HG03280 (cell line): ENCODE measurements at regions not wholly inside any gene's neighbourhood (a gene's known extent, or its start where the extent isn't known, plus 50 kb on each side); places are given as distances from the start of the nearest gene placed in this dataset.
A peak's percentile ranks its signal among the peaks of the same experiment; 100 is the strongest.
"Not testable (repeated sequence)": the region's sequence is repeated elsewhere in the genome, so short reads cannot be mapped to it uniquely, and the experiment has no call there.

Experiments
- ATAC-seq: cut with Tn5 transposase; IDR thresholded peaks from one replicate; pipeline ENCODE4 v1.9.1; 2021; ENCODE audit warnings: mild to moderate bottlenecking, moderate library complexity; ENCODE audit not compliant: unreplicated experiment

DNA sequence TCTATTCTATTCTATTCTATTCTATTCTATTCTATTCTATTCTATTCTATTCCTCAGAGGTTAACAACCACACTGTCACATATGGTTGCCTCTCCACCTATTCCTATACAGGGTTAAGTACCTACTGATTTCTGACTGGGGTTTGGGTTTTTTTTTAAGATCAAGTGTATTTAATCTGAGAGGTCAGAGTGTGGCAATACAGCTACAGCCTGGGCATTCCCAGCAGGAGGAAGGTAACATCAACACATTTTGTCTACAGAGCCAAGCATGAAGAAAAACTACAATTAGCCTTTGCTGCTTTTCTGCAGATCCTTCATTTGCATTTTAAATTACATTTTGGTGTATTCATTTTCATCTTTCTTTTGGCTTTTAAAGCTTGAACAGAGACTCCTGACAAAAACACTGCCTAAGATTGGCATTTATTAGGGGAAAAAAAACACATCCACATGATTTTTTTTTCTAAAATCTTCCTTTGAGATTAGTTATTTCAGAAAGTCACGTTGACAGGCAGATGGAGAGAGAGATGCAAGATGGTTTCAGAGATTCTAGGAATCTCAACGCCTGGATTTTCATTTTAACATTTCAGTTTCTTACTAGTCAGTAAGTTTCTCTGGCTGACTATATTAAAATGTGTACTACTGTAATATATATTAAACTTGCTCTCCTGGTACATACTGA is 255.9 kb upstream of the TET2 start:
- no peak for ATAC-seq

DNA sequence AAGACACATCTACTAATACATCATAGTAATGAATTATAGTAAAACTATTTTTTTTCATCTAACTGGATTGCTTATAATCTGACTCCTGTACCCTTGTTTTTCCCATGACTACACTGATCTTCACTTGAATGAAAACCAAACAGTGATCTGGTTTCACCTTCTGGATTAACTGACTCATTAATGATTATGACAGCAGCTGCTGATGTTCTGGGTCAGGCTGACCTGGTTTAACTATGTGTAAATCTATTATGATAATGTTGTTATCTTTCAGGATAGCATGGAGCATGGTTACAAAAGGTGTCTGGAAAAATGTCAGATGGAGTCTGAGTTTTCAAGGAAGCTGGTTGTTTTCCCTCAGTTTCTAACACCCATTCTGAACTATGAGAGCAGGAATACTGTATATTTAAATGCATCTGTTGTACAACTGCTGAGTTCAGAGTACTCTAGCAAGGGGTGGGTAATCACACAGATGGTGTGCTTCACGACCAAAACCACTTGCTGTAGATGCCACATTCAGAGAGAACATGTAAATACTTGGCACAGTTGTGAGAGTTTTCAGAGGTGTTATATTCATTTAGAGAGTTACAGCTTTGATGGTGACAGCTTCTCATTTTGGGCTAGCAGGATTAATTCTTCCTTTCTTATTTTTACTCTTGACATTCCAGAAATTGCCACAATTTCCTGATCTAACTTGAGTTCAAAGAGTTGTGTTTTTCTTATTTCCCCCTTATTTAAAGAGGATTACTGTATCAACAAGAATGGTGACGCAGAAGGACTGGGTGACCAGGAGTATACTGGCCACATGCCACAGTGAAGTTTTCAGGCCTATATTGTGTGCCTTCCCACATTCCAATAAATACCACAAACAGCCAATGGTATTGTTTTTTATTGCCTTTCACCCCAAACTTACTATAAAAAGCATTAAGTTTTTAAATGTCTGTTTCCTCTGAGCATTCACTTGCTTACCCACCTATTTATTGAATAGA is 249.7 kb upstream of the TET2 start:
- ATAC-seq = peak; percentile 65

DNA sequence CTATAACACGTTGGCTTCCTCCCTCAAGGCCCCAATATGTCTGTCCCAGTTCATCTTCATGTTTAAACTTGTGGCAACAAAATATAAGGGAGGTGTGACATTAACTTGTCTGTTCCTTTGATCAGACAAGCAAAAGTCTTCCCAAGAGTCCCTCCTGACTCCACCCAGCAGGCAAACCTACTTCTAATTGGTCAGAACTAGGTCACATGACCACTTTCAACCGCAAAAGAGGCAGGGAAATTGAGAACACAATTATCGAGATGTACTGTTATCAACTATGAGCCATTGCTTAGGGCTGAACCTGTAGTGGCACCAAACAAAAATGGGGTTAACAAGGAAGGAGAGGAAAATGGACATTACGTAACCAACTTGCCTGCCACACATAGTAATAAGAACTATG is 246.8 kb upstream of the TET2 start:
- no peak for ATAC-seq

DNA sequence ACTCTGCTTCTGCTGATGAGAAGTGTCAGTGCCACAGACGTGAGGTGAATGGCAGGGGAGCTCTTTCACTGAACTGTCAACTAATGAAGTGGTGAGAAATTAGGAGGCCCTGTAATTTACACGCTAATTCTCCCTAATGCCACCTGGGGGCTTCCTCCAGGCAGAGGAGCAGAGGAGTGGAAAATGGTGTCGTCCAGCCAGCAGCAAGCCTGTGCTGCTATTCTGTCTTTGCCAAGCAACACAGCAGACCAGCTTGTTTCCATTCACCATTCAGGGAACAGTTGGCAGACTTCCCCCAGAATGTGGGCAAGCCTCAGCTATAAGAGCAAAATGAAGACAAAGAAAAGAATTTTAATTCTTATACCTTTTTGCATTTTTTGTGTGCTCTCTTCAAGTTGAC is 245.2 kb upstream of the TET2 start:
- no peak for ATAC-seq

DNA sequence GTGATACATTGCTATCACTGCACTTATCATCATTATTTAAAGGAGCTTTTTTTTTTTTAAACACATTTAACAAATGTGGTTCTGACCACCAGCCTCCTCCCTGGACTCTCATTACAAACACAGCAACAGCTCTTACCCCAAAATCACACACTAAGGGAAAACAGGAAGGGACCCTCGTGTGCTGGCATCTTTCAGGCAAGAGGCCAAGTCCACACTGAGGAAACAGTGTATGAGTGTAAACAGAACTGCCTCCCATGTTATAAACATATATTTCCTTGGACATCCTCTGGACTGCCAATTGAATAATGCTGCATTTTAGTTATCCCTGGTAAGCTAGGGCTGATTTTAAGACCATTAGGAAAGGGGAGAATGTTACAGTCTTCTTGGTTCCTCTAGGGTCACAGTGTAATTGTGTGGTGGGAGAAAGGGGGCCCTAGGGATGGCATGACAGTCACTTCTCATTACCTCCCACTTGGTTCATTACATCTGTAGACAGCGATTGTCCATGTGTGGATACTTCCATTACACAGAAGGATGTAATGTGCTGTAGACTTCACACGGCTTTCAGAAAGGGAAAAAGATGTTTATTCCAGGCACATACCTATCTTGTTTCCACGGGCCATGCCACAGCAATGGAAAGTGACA is 244.6 kb upstream of the TET2 start:
- ATAC-seq = no peak

DNA sequence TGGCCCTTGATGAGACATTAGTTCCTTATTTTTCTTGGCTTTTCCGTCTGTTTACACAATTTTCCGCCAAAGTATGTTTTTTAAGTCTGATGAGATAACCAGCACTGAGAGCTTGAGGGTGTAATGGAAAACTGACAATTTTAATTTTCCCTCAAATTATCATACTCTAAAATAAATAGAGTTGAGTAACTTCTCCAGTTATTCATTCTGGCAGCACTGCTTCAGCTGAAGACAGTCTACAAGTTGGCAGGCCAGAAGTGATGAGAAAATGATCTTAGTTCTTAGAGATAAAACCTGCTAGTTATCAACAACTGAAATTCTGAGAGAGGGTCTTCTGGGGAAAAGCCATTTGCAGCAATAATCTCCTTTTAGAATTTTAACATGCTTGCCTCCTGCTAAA is 241.6 kb upstream of the TET2 start:
- ATAC-seq = no peak

DNA sequence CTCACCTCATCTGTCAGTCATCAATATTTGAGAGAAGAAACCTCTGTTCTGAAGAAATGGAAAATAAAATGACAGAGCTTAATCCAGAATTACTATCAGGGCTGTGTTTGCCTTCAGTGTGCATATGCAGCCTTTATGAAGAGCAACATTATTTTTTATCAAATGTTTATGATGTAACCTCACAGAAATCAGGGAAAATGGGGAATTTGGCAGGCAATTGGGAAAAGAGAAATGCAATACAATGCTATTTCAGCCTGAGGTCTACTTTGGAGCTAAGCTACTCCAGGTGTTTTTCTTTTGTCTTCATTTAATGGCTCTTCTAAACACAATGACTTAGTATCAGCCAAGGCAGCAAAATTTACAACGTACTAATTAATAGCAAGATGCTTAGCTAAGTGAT is 241.1 kb upstream of the TET2 start:
- ATAC-seq = no peak

DNA sequence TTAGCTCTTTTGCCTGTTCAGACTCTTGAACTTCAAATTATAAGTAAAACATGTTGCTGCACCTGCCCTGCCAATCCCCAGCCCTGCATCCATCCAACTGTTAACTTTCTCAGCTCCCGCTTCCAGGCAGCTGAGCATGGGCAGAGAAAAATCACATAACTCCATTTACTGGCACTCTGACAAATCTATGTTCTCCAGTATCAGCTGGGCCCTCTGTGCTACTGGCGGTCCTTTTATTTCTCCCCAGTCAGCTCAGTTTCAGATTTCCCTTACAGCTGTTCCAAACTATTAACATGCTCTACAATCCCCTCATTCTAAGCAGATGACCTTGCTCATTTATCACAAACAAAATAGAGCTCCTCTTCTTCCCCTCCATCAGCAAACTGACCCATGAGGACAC is 240.4 kb upstream of the TET2 start:
- no peak for ATAC-seq

DNA sequence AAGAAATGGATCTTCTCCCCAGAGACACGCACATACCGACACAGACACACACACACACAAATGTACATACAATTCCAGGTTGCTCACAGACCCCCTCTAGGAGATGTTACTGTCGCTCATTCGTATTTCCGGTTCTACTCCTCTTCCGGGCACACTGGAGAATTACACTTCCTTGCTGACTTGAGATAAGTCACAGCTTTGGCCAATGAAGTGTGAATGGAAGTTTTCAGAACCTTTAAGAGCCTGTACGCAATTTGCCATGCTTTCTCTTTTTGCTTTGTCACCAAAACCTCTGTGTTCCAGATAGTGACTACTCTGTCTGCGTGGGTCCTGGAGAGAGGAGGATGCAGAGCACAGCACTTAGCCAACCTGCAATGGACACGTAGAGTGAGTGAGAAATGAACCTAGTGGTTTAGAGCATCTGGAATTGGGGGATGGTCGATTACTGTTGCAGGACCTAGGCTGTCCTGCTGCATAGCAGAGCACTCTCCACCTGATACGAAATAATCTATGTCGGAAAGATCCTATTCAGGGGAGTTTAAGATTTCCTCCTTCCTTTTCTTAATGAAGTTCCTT is 239.5 kb upstream of the TET2 start:
- ATAC-seq = no peak

DNA sequence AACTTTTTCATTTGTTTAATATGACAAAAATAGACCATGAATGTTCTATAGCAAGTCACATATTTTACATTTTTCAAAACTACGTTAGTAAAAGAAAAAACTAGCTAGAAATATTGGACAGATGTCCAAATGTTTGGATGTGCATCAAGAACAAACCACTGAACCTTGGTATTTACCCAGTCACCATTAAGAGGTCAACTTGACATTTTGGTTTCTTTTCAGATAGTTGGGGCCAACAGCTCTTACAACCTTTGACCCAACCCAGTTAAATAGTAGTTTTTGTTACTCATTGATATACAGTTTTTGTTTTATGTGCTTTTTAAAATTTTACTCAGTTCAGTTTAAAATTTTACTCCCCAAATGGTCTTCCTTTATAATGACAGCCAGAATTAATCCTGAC is 238.7 kb upstream of the TET2 start:
- no peak for ATAC-seq

DNA sequence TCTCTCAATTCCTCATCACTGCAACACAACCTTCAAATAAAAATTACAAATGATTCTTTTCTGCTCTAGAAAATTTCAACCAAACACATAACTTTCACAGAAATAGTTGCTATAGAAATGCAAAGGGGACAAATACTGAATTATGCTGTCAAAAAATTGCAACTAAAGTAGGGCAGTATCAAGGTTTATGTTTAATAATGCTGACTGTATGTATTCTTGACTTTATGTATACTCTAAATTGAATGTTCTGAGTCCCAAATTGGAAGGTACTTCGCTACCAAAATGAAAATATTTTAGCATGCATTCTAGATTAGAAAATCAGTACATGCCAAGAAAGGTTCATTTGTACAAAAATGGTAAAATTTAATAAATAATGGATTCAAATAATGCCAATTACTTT is 237.3 kb upstream of the TET2 start:
- ATAC-seq = no peak

DNA sequence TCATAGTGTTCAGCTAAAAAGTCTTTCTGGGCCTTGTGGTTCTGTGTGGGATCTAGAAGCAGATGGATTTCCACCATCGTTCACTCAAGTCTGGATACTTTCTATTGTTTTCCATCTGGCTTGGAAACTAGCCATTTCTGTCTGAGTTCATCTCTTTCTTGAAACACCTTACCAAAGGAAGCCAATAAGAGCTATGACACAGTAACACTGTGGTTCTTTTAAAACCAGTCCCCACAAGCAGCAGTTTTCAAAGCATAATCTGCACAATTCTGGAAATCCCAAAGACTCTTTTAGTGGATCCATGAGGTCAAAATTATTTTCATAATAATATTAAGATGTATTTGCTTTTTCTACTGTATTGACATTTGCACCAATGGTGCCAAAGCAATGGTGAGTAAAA is 234.2 kb upstream of the TET2 start:
- ATAC-seq = no peak

DNA sequence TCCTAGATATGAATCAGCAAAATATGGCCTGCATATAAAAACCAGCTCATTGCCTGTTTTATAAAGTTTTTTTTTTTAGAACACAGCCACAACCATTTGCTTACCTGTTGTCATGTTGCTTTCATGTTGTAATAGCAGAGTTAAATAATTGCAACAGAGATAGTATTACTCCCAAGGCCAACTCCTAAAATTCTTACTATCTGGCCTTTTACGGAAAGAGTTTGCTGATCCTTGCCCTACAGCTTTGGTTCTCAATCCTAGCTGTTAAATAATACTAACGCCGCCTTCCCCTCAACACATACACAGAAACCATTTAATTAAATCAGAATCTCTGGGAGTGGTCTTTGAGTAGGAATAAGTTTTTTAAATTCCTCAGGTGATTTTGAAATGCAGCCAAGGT is 231.3 kb upstream of the TET2 start:
- ATAC-seq = no peak

DNA sequence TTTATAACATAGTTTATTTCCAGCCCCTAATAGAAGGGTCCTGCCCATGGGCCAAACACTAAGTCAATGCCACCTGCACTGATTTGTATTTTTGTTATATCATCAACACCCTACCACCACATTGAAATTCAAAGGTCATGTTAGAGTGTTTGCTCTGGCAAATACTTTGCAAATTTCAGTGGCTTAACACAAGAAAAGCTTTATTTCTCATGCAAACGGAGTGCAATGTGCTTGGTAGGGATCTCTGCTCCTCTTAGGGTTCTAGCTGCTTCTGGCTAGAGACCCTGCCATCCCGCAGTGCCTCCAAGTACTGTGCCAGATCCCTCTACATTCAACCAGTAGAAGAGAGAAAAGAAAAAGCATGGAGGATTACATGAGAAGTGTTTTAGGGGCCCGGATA is 230.8 kb upstream of the TET2 start:
- no peak for ATAC-seq

DNA sequence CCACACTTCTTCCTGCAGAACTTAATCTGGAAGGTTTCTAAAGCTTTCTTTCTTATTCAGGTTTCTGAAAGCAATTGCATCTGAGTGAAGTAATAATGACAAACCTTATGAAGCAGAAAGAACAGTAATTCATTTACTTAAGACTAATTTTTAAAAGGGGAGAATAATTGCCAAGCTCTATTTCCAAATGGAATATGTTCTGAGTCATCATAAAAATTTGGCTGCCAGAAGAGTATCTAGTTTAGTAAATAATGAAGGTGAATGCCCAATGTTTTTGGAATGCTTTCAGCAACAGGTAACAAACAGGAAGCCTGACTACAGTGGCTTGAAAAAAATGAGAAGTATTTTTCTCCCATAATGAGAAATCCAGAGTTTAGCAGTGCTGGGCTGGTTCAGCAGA is 227.3 kb upstream of the TET2 start:
- ATAC-seq = no peak

DNA sequence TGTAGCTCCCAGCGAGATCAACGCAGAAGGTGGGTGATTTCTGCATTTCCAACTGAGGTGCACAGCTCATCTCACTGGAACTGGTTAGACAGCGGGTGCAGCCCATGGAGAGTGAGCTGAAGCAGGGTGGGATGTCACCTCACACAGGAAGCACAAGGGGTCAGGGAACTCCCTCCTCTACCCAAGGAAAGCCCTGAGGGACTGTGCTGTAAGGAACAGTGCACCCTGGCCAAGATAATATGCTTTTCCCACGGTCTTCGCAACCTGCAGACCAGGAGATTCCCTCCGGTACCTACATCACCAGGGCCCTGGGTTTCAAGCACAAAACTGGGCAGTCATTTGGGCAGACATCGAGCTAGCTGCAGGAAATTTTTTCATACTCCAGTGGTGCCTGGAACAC is 216.4 kb upstream of the TET2 start:
- no peak for ATAC-seq

DNA sequence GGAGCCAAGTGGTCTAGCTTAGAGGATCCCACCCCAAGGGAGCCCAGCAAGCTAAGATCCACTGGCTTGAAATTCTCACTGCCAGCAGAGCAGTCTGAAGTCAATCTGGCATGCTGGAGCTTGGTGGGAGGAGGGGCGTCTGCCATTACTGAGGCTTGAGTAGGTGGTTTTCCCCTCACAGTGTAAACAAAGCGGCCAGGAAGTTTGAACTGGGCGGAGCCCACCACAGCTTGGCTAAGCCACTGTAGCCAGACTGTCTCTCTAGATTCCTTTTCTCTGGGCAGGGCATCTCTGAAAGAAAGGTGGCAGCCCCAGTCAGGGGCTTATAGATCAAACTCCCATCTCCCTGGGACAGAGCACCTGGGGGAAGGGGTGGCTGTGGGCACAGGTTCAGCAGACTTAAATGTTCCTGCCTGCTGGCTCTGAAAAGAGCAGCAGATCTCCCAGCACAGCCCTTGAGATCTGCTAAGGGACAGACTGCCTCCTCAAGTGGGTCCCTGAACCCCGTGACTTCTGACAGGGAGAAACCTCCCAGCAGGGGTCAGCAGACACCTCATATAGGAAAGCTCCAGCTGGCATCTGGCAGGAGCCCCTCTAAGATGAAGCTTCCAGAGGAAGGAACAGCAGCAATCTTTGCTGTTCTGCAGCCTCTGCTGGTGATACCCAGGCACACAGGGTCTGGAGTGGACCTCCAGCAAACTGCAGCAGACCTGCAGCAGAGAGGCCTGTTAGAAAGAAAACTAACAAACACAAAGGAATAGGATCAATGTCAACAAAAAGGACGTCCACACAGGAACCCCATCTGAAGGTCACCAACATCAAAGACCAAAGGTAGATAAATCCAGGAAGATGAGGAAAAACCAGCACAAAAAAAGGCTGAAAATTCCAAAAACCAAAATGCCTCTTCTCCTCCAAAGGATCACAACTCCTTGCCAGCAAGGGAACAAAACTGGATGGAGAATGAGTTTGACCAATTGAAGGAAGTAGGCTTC is 215.6 kb upstream of the TET2 start:
- not testable (repeated sequence) for ATAC-seq

DNA sequence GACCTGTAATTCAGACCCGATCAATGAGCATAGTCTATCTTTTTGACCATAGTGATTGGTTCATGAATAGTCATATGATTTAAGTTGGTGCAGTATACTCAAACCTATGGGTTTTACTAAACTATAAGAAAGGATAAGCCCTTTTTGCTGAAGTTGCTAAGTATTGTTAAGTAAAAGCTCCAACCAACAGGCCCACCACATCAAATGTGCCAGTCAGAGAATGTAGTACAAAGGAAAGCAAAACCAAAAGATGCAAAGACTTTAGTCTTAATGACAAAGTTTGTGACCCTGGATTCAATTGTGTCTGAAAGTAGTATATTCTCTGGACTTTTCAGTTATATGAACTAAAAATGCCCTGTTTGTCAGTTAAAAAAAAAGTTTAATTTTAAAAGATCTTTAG is 208.1 kb upstream of the TET2 start:
- ATAC-seq = no peak

DNA sequence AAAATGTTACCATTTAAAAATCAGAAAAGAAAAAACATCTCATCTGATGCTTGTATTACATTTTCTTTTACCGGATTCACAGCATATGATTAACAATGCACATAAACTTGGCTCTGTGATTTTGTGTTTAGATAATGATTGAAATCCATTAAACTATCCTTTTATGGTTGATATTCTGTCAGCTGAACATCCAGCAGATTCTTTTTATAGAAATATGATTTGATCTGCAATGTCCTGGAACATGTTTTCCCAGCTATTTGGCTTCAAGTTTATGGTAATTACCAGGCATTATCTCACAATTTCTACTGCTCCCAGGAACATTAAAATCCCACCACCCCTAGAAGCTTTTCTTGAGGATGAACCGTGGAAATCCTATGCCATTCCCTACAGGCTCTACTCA is 205.7 kb upstream of the TET2 start:
- no peak for ATAC-seq

DNA sequence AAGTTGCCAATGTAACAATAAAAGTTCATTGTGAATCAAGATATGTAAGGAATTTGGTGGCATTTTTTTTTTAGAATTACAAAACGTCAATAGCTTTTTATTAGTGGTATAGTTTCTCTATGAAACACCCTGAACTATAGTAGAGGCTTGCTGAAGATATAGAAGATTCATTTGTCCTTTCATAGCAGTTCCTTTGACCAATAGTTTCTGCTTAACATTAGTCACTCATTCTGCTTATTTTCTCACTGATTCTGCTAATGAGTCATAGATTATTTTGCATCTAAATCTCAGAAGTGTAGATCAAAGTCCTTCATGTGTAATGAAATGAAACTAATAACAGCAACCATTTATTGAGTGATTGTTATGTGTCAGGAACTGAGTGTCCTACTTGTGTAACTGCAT is 205.0 kb upstream of the TET2 start:
- no peak for ATAC-seq
